WTC11 (cell line): ENCODE measurements at regions not wholly inside any gene's neighbourhood (a gene's known extent, or its start where the extent isn't known, plus 50 kb on each side); places are given as distances from the start of the nearest gene placed in this dataset.

Source experiments
- ATAC-seq: fragments of 200-7000 bp; cut with Tn5 transposase; 2 replicates; pipeline ENCODE4 v1.10.0; 2021; ENCODE audit warnings: mild to moderate bottlenecking, moderate library complexity
- CTCF ChIA-PET: fragments of 300-600 bp; sonication (Branson Sonifier 250); formaldehyde crosslinking; loops from one replicate; lab custom pipeline; 2021; ENCODE audit warnings: antibody characterized with exemption; lab: Charles Lee
- POLR2A ChIA-PET: fragments of 350-600 bp; sonication (Branson Sonifier 250); formaldehyde crosslinking; loops from one replicate; lab custom pipeline; 2021; ENCODE audit warnings: antibody characterized with exemption; lab: Charles Lee
- DNase-seq: peaks from one replicate; pipeline ENCODE4 v3.0.0; 2021; ENCODE audit warnings: low spot score
- H3K27ac Mint-ChIP-seq: 2 replicates; pipeline ENCODE4 v1.8.0; 2021; ENCODE audit warnings: mixed read lengths
- H3K27me3 Mint-ChIP-seq: 2 replicates; pipeline ENCODE4 v1.8.0; 2021; ENCODE audit warnings: low read depth, mild to moderate bottlenecking, moderate library complexity, mixed read lengths
- H3K36me3 Mint-ChIP-seq: 2 replicates; pipeline ENCODE4 v1.8.0; 2021; ENCODE audit warnings: mixed read lengths
- H3K4me1 Mint-ChIP-seq: 2 replicates; pipeline ENCODE4 v1.8.0; 2022; ENCODE audit warnings: mixed read lengths
- H3K4me3 Mint-ChIP-seq: 2 replicates; pipeline ENCODE4 v1.8.0; 2021; ENCODE audit warnings: mild to moderate bottlenecking, moderate library complexity, mixed read lengths
- H3K9me3 Mint-ChIP-seq: 2 replicates; pipeline ENCODE4 v1.8.0; 2021; ENCODE audit warnings: mixed read lengths
- AFF4 ChIP-seq: sonication (generic); formaldehyde crosslinking; IDR thresholded peaks from 2 replicates; pipeline ENCODE4 v1.8.1; 2023; ENCODE audit warnings: mild to moderate bottlenecking, missing genetic modification reagents, borderline replicate concordance
- ATF6 ChIP-seq: sonication (generic); formaldehyde crosslinking; IDR thresholded peaks from 2 replicates; pipeline ENCODE4 v1.8.1; 2023; ENCODE audit warnings: mild to moderate bottlenecking, missing genetic modification reagents
- CDX4 ChIP-seq: fragments of 250-450 bp; sonication (Bioruptor Pico); IDR thresholded peaks from 2 replicates; pipeline ENCODE4 v1.9.0; 2021; ENCODE audit warnings: moderate library complexity, mild to moderate bottlenecking, inconsistent platforms, borderline replicate concordance
- CREM ChIP-seq: sonication (generic); formaldehyde crosslinking; IDR thresholded peaks from 2 replicates; pipeline ENCODE4 v1.8.1; 2022; ENCODE audit warnings: mild to moderate bottlenecking, missing genetic modification reagents, moderate library complexity
- E2F4 ChIP-seq: sonication (generic); formaldehyde crosslinking; IDR thresholded peaks from 2 replicates; pipeline ENCODE4 v1.8.1; 2022; ENCODE audit warnings: low read depth, mild to moderate bottlenecking, moderate library complexity, missing genetic modification reagents, borderline replicate concordance
- EMX1 ChIP-seq: fragments of 250-450 bp; sonication (Bioruptor Pico); IDR thresholded peaks from 2 replicates; pipeline ENCODE4 v1.8.0; 2021; ENCODE audit warnings: mild to moderate bottlenecking
- FOXK1 ChIP-seq: sonication (generic); formaldehyde crosslinking; IDR thresholded peaks from 2 replicates; pipeline ENCODE4 v1.8.0; 2022; ENCODE audit warnings: mild to moderate bottlenecking, moderate library complexity, missing genetic modification reagents
- GABPB1 ChIP-seq: sonication (generic); formaldehyde crosslinking; IDR thresholded peaks from 2 replicates; pipeline ENCODE4 v1.8.1; 2023; ENCODE audit warnings: mild to moderate bottlenecking, missing genetic modification reagents
- KAT7 ChIP-seq: sonication (generic); formaldehyde crosslinking; IDR thresholded peaks from 2 replicates; pipeline ENCODE4 v1.8.1; 2023; ENCODE audit warnings: missing genetic modification reagents, mild to moderate bottlenecking, borderline replicate concordance
- MXD4 ChIP-seq: fragments of 250-450 bp; sonication (Bioruptor Pico); IDR thresholded peaks from 2 replicates; pipeline ENCODE4 v1.8.0; 2021; ENCODE audit warnings: mild to moderate bottlenecking, moderate library complexity, borderline replicate concordance
- NFE2L1 ChIP-seq: sonication (generic); formaldehyde crosslinking; IDR thresholded peaks from 2 replicates; pipeline ENCODE4 v1.8.1; 2023; ENCODE audit warnings: missing genetic modification reagents
- NFYB ChIP-seq: sonication (generic); formaldehyde crosslinking; conservative IDR thresholded peaks from 2 replicates; pipeline ENCODE4 v1.8.0; 2022; ENCODE audit warnings: low read depth, missing genetic modification reagents
- NR1H2 ChIP-seq: sonication (generic); formaldehyde crosslinking; IDR thresholded peaks from 2 replicates; pipeline ENCODE4 v1.9.0; 2021; ENCODE audit warnings: mild to moderate bottlenecking, moderate library complexity, missing genetic modification reagents
- NR2C2 ChIP-seq: sonication (generic); formaldehyde crosslinking; IDR thresholded peaks from 2 replicates; pipeline ENCODE4 v1.8.0; 2022; ENCODE audit warnings: mild to moderate bottlenecking, missing genetic modification reagents
- PRDM15 ChIP-seq: sonication (generic); formaldehyde crosslinking; IDR thresholded peaks from 2 replicates; pipeline ENCODE4 v1.8.0; 2022; ENCODE audit warnings: missing genetic modification reagents
- TEAD4 ChIP-seq: sonication (generic); formaldehyde crosslinking; IDR thresholded peaks from 2 replicates; pipeline ENCODE4 v1.8.0; 2022; ENCODE audit warnings: mild to moderate bottlenecking, missing genetic modification reagents
- ZBTB43 ChIP-seq: sonication (generic); formaldehyde crosslinking; IDR thresholded peaks from 2 replicates; pipeline ENCODE4 v1.8.1; 2023; ENCODE audit warnings: mild to moderate bottlenecking, missing genetic modification reagents
- ZNF121 ChIP-seq: sonication (generic); formaldehyde crosslinking; IDR thresholded peaks from 2 replicates; pipeline ENCODE4 v1.8.0; 2023; ENCODE audit warnings: missing genetic modification reagents
- ZNF232 ChIP-seq: sonication (generic); formaldehyde crosslinking; IDR thresholded peaks from 2 replicates; pipeline ENCODE4 v1.8.0; 2022; ENCODE audit warnings: mild to moderate bottlenecking, missing genetic modification reagents
- ZNF317 ChIP-seq: sonication (generic); formaldehyde crosslinking; IDR thresholded peaks from 2 replicates; pipeline ENCODE4 v1.8.1; 2023; ENCODE audit warnings: low read depth, mild to moderate bottlenecking, moderate library complexity, missing genetic modification reagents, borderline replicate concordance
- ZNF423 ChIP-seq: fragments of 250-450 bp; sonication (Bioruptor Pico); IDR thresholded peaks from 2 replicates; pipeline ENCODE4 v2.1.2; 2022; ENCODE audit warnings: mild to moderate bottlenecking, moderate library complexity
- ZNF512 ChIP-seq: sonication (generic); formaldehyde crosslinking; IDR thresholded peaks from 2 replicates; pipeline ENCODE4 v1.8.1; 2022; ENCODE audit warnings: missing genetic modification reagents, borderline replicate concordance

GRCh38 chr11:46220313-46220712, 57.1 kb upstream of the CREB3L1 start:
- Mint-ChIP-seq H3K4me3 (no peak overlapping the region), H3K9me3 (no peaks in the 10 kb centered on the region), H3K4me1 (peaks cover 3% of the 10 kb centered on the region; the same call in 1 of the 2 replicates), H3K27ac (no peak overlapping the region), H3K36me3 (no peaks in the 10 kb centered on the region), H3K27me3 (no peaks in the 10 kb centered on the region)
- POLR2A ChIA-PET = no interaction called here
- no peak for ATAC-seq
- TF ChIP-seq ZNF423 (CRISPR knock-in tag) (no peak), KAT7 (CRISPR knock-in tag) (no peak), TEAD4 (CRISPR knock-in tag) (no peak), AFF4 (CRISPR knock-in tag) (no peak), CDX4 (CRISPR knock-in tag) (no peak), MXD4 (CRISPR knock-in tag) (no peak), ZNF317 (CRISPR knock-in tag) (no peak), ZBTB43 (CRISPR knock-in tag) (no peak), ZNF512 (CRISPR knock-in tag) (no peak), FOXK1 (CRISPR knock-in tag) (no peak), NR1H2 (CRISPR knock-in tag) (no peak), ZNF121 (CRISPR knock-in tag) (no peak), NR2C2 (CRISPR knock-in tag) (no peak), E2F4 (CRISPR knock-in tag) (no peak), ZNF232 (no peak), NFYB (CRISPR knock-in tag) (no peak), EMX1 (CRISPR knock-in tag) (no peak)
- DNase-seq = no peak
- CTCF ChIA-PET = no interaction called here

GRCh38 chr11:46216765-46217089, 60.7 kb upstream of the CREB3L1 start:
- ATAC-seq = no peak
- H3K27me3 Mint-ChIP-seq = no peaks in the 10 kb centered on the region
- no peak overlapping the region for H3K27ac Mint-ChIP-seq
- no peaks in the 10 kb centered on the region for H3K36me3 Mint-ChIP-seq
- no peaks in the 10 kb centered on the region for H3K9me3 Mint-ChIP-seq
- H3K4me1 Mint-ChIP-seq = no peaks in the 10 kb centered on the region
- H3K4me3 Mint-ChIP-seq = no peak overlapping the region
- POLR2A ChIA-PET = no interaction called here
- DNase-seq = no peak
- CTCF ChIA-PET = no interaction called here
- TF ChIP-seq NFE2L1 (no peak), ATF6 (CRISPR knock-in tag) (no peak), CREM (CRISPR knock-in tag) (no peak), GABPB1 (CRISPR knock-in tag) (no peak), NR2C2 (CRISPR knock-in tag) (no peak), PRDM15 (CRISPR knock-in tag) (no peak)
